Hypothalamus (tissue), 51 donors: ENCODE measurements at regions not wholly inside any gene's neighbourhood (a gene's known extent, or its start where the extent isn't known, plus 50 kb on each side); places are given as distances from the start of the nearest gene placed in this dataset.

ENCODE experiments used
- DNase-seq, 51 donors: peaks; one replicate each; lab custom pipeline; 2025; lab: John Stamatoyannopoulos, UW

DNA sequence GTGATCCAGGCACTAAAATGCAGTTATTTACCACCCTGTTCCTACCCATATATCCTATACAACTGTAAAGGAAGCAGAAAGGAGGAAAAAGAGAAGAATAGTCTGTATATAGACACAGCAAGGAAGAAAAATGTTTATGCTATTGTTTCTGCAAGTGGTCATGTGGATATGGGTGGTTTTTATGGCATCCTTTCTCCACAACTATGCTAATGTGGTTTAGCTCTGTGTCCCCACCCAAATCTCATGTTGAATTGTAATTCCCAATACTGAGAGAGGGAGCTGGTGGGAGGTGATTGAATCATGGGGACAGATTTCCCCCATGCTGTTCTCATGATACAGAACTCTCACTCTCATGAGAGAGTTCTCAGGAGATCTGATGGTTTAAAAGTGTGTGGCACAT lies 439.8 kb downstream of the ZSWIM6 start:
- no peak for DNase-seq

DNA sequence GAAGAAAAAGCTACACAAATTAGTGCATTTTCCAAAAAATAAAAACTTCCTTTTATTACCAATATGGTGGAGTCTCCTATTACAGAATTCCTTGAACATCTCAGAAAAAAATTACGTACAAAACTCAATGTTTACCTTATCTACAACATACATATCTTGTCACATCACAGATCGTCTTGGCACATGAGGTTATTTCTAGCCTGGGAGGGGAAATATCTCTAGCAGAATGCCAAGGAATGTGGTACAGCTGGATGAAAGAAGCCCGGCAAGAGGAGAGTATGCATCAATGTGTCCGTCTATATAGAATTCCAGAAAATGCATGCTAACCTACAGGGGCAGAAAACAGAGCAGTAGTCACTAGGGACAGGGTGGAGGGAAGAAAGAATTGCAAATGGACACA lies 443.8 kb downstream of the ZSWIM6 start:
- no peak for DNase-seq

DNA sequence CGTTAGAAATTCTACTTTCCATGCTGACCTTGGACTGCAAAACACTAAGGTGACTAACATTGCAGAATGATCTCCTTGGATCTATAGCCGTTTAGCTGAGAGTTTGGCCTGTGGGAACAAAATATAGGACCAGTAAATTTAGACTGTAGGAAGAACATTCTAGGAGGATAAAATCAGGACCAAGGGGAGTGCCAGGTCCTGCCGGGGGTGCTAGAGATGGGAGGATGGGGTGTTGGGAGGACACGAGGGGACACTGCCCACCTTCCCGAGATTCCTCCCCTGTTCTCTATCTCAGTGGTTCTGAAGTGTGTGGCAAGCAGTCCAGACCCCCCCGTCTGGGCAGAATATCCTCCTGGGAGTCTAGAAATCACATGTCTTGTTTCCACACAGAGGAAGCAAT lies 445.2 kb downstream of the ZSWIM6 start:
- DNase-seq, result no peak

DNA sequence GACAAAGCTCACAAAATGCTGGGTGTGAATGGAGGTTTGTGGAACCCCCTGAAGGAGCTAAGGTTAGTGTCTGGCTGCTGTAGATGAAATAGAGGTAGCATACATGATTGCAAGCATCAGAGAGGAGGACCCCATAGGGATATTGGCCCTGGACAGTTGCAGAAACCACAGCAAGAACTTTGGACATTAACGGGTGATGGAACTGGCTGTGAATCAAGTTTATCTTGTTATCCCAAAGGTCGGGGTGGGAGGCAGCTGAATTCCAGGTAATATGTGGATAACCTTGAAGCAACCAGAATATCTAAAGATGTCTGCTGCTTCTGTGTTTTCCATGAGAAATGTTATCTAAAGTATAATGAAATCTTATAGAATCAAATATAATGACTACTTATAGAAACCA lies 447.7 kb downstream of the ZSWIM6 start:
- no peak for DNase-seq

DNA sequence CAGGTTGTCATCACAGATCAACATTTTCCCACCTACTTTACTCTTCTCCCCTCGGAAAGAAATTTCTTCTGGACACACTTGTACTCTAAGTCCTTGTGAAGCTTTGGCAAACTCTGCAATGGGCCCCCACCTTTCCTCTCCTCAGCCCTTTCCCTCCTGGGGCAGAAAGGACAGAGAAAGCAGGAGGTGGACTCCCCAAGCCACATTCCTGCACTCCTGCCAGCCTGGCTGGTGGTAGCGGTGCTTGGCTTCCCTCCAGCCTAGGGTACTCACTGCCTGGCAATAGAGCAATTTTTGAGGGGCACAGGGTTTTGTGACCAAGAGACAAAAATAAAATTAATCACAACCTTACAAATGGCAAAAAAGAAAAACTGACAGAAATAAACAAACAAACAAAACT lies 451.4 kb downstream of the ZSWIM6 start:
- DNase-seq, result no peak

DNA sequence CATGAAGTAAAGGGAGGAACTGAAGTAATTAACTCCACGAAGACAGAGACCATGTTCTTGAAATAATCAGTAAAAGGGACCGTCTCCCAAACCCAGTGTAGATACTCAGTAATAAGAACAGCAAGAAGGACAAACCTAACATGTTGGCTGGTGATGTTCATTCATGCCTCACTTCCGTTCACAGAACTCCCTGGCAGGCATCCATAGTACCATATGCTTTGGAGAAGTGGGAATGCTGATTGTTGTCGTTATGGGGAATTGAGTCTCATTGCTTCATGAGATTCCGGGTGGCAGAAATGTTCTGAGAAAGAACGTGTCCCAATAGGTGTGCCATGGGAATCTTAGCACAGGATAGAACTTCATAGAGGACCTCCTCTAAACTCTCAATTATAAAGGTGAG lies 452.3 kb downstream of the ZSWIM6 start:
- DNase-seq, result no peak

DNA sequence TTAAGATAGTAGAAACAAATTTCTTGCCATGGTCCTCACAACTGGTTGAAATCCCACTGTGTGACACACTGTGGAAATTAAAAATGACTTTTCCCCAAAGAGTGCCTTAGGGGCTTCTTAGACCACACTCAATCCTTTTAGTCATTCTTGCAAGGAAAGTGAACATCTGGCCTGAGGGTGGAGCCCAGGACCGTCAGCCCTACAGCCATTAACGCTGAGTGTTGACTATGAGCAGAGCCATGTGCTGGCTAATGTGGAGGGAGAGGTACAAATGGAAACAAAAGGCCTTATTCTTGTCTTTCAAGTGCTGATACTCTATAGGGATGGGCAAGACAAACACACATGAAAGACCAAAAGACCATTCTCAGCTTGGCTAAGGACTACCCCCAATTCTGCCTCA lies 456.5 kb downstream of the ZSWIM6 start:
- no peak for DNase-seq

DNA sequence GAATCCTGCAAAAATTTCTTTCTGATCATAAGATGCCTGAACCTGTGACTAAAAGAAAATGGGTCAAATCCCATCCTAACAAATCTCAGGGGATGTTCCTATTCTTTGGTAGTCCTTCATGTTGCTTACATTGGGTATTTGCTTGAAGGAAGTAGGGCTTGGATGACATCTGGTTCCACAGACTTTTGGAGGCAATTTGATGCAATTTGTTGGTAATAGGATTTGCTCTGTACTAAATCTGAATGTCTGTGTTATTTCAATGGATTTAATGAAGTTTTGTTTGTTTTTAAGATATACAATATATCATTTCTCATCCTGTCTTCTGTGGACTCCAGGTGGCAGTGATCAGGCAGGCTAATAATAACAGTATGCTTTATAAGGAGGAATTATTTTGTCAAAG lies 457.9 kb downstream of the ZSWIM6 start:
- DNase-seq, result no peak

DNA sequence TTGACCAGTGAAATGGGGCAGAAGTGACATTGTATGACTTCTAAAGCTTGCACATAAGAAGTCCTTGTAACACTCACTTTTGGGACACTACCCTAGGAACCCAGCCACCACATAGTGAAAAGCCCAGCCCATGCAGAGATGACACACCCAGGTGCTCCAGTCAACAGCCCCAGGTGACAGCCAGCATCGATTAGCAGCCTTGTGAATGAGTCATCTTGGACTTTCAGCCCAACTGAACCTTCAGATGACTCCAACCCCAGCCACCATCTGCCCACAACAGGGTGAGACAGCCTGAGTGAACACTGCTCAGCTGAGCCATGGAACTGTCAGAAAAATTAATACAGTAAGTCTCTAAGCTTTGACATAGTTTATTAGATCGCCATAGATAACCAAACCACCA lies 458.6 kb downstream of the ZSWIM6 start:
- DNase-seq, result no peak

DNA sequence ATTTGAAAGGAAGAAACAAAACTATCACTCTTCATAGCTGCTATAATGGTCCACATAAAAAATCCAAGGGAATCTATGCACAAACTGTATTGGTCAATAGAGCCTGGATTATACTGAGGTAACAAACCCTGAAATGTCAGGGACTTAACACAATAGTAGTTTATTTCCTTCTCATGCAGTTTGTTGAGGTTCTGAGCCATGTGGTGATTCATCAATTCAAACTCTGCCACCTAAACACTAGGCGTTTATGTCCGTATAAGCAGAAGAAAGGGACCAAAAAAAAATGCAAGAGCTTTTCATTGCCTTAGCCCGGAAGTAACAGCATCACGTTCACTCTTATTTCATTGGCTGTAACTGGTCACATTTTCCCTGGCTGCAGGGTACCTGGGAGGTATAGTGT lies 464.7 kb downstream of the ZSWIM6 start:
- no peak for DNase-seq

DNA sequence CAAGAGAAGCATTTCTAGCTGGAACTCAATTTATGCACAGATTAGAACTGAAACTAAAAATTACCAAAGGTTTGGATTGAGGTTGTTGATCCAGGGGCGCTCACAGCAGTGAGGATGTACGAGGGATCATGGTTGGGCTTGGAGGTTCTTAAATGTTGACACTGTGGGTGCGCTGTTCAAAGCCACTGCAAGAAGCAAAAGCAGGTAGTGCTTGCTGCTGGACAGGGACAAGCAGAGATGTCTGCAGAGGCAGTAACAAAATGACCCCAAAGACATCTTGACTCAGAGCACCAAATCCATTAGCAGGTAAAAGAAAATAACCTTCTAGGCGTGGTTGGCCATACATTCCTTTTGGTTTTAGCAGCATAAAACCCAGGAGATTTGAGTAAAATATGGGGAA lies 468.4 kb downstream of the ZSWIM6 start:
- DNase-seq, result no peak

DNA sequence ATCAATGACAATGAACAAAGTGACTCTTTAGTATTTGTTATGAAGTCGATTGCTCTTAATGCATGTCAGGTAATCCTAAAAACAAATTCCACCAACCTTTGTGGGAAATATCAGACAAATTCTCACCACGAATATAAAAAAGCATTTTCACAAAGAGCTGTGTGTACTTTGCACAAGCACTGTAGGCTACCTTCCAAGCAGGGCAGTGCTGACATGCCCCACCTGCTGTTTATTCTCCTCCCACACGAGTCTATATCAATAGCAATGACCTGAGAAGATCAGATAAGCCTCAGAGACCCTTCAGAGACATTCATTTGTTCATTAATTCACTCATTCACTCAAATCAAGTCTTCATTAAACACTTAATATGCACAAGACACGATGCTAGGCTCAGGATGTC lies 469.1 kb downstream of the ZSWIM6 start:
- no peak for DNase-seq

DNA sequence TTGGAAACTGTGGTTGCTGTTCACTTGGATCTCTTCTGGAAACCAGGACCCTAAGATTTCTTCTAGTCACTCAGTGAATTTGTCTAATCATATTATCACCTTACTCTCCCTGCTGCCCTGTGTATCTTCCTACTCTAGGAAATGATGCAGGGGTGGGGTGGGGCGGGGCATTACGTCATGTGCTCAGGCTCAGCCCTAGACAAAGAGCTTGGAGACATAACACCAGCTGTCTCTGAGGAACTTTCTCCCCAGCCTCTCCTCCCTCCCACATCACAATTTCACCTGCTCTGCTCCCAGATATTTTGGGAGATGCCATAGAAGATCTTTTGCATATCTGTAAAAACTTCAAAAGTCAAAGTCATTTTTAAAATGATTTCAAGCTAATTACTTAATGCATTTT lies 470.4 kb downstream of the ZSWIM6 start:
- DNase-seq, result no peak

DNA sequence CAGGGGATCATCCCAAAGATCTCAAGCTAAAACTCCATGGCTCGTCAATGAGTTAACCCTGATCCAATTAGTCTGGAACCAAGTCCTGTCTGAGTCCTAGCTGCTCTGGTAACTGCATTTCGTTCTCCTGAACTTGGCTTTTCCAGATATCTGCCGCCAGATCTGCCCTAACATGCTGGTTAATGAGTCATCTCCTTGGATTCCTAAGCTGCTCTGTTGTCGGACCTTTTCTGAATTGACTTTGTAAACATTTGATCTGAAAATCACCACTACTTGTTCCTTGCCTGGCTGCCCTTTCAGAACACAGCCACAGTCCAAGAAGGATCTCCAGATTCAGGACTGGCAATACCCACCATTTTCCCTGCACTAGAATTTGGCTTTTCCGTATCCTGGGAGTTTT lies 473.0 kb downstream of the ZSWIM6 start:
- DNase-seq, result no peak

DNA sequence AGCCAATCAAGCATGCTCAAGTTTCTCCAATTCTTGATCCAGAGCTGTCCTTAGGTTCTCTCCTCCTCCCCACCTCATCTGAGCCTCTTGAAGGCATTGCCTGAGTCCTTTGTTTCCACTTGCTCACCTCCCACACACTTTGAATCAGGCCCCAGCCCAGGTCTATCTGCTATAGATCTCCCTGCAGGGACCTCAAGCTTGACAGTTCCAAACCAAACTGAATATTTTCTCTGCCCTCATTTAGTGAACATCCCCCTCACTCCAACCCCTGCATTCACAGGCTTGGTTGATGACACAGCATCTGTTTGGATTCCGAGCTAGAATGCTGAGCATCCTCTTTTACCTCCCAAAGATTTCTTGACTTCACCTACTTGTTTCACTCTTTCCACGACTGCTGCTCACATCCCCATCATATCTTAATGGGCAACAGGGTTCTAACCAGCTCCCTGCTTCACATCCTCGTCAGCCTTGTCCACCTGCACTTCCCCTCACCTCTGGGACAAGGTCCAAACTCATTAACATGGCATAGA lies 474.5 kb downstream of the ZSWIM6 start:
- no peak for DNase-seq

DNA sequence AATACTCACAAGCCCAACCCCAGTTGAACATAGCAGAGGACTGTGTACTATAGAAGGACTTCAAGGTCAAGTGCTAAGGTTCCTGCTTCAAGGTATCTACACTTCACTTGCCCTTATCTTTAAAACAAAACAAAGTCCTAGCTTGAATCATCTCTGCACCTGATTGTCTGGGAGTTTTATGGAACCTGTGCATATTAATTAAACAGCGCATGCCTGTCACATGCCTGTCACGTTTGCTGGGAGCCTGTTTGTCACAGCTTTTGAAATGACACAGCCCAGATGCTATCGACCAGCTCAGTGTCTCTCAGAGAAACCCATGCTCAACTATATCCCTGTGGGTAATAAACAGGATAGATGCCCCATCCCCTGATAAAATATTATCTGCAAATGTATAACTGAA lies 476.0 kb downstream of the ZSWIM6 start:
- DNase-seq, result no peak

DNA sequence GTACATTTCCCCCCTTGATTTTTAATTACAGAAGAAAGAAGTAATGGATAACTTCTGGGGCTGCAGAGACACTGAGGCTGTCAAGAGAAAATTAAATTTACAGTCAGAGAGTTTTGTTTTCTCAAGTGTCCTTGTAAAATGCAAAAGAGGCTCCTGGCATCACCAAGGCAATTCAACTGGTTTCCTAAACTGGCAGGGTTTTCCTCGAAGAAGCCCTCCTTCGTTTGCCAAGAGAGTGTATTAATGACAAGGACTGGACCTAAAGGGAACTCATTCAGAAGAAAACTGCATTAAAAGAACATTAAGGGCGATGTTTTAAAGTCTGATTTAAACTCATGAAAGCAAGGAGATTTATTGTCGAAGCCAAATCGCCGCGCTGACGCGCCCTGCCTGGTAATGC lies 476.9 kb downstream of the ZSWIM6 start:
- DNase-seq, result no peak

DNA sequence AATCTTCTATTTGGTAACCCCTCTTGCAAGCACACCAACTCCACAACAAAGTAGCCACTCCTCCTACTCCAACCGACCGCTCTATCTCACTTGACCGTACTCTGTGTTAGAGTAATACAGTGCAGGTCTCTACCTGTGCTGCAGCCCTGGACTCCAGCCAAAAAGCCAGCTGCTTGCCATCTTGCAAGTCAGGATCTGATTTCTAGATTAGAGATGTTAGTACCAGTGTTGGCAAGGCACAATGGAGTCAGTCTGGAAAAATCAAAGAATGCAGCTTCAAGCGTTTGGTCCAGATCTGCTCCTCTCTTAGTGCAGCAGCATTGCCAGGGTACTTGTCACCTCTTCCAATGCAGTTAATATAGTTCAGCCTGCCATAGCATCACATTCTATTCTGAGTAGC lies 477.6 kb downstream of the ZSWIM6 start:
- DNase-seq, result no peak

DNA sequence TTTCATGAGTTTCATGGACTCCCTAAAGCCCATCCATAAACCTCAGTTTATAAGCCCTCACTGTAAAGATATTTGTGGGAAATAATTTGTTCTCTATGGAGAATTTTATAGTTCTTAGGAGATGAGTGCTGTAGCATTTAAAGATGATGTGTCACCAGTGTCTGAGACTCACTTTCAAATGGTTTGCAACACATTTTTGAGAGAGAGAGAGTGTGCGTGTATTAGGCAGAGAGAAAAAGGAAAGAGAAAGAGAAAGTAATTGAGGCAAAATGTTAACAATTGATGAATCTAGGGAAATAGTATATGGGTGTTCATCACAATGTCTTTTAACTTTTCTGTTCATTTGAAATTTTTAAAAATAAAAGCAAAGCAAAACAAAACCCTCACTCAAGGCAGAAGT lies 479.0 kb downstream of the ZSWIM6 start:
- DNase-seq, result no peak

DNA sequence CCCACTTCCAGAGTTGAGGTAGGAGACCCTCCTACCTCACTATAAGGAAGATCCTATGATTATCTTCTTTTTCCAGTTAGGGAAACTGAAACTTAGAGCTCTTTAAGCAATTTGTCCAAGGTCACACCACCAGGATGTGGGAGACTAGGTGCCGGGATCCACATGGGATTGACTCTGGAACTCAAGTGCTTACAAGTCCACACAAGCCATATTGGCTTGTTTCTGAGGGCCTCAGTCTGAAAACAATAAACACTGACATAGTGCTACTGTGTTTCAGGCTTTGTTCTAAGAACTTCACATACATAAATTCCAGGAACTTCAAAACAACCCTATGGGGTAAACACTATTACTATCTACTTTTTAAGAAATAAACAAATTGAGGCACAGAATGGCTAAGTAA lies 481.3 kb downstream of the ZSWIM6 start:
- no peak for DNase-seq

DNA sequence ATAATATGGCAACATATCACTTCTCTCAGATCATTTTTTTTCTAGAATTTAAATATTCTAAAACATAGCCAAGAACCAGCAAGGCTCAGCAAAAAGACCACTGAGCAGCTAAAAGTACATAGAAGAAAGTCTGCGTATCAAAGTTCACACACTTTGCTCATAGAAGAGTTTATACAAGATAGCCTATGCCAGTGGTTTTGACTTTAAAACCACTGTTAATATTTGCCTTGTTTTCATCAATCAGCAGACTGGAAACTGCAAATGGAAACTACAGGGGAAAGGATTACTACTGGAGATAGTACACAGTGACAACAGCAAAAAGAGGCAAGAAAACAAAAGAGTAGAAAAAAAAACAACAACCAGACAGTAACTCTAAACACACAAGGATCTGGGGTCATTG lies 483.3 kb downstream of the ZSWIM6 start:
- DNase-seq, result no peak

DNA sequence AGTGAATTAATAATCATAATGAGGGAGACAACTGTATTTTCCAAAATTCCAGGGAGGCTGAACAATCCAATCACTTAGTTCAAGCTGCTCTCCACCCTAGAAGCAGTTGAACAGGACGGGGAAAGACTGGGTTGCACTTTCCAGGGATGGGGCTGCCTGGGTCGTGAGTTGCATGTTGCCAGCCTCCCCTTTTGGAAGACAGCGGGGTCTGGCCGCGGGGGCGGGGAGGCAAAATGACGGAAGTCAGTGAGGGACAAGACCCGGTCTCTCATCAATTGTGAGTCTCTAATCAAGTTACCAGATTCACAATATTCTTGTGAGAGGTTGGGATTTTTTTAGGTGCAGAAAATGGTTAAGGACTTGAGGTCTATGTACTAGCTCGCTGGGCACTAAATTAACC lies 484.1 kb downstream of the ZSWIM6 start:
- no peak for DNase-seq

DNA sequence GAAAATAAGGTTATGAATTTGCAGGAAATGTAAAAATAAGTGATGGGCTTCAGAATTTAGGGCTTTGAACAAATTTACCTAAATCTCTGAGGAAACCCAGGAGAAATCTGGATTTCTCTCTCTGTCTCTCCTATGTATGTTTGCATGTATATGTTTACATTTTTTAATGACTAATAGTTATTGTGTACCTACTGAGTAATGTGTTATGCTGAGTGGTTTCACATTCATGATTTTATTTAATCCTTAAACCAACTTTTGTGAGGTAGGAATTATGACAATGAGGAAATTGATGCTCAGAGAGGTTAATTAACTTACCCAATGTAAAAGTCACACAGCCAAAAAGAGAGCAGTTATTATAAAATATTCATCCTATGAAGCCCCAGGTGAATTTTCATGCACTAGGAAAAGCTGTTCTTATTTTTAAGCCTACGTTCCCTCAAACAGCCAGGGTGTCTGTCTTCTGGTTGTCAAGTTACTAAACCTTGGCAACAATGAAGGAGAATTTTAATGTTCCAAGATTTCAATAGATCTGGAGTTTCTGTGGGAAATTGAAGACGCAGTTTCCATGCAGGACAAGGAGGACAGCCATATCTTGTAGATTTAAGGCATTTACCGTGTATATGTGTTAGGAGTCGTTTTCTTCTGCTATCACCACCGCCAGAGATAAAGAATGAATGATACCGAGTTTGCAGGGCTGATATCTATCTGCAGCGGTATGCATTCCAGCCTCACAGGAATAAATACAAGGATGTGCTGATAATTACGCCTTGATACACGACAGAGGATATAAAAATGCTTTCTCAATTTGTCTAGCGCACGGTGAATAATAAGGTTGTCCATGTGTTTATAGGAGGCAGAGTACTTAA lies 484.8 kb downstream of the ZSWIM6 start:
- DNase-seq, result peak in 1 of 51 donors; percentile 22
